ENCODE measurements at regions not wholly inside any gene's neighbourhood (a gene's known extent, or its start where the extent isn't known, plus 50 kb on each side); places are given as distances from the start of the nearest gene placed in this dataset.

- no peak for DNase-seq
Observed at GRCh38 chr12:44961887-44962286, 85.8 kb upstream of the NELL2 start.

- no peak for DNase-seq
Observed at GRCh38 chr12:44960856-44961255, 84.7 kb upstream of the NELL2 start.

GRCh38 chr12:44960423-44960822, 84.3 kb upstream of the NELL2 start:
- DNase-seq: no peak

- DNase-seq: no peak
Observed at GRCh38 chr12:44947163-44947562, 71.0 kb upstream of the NELL2 start.

GRCh38 chr12:44942714-44943113, 66.6 kb upstream of the NELL2 start:
- no peak for DNase-seq

GRCh38 chr12:44930972-44931600, 55.0 kb upstream of the NELL2 start:
- peak in 1 of 2 donors; percentile 75 for DNase-seq

GRCh38 chr12:44929236-44929885, 53.2 kb upstream of the NELL2 start:
- no peak for DNase-seq
